Heart right ventricle (tissue), 16 donors: ENCODE measurements at regions not wholly inside any gene's neighbourhood (a gene's known extent, or its start where the extent isn't known, plus 50 kb on each side); places are given as distances from the start of the nearest gene placed in this dataset.

Experiments
- ATAC-seq, 8 donors: fragments of 200-7000 bp; cut with Tn5 transposase; one replicate each; pipeline ENCODE4 v1.9.1; 2020; ENCODE audit warnings: mild to moderate bottlenecking in 8 of 8, moderate library complexity in 8 of 8, moderate number of reproducible peaks in 1 of 8
- DNase-seq, 2 donors: peaks; one replicate each; pipeline ENCODE4 v3.0.0-alpha.2; 2020
- H3K27ac ChIP-seq, 10 donors: fragments of 200-600 bp; sonication (generic) in 2 of 10; one replicate each; pipeline versions ENCODE4 v1.5.0 to v1.8.0; 2020 to 2022; ENCODE audit warnings: mild to moderate bottlenecking in 3 of 10
- H3K27me3 ChIP-seq, 7 donors: fragments of 200-600 bp; one replicate each; pipeline ENCODE4 v1.8.0; 2021 to 2022; ENCODE audit warnings: mild to moderate bottlenecking in 2 of 7
- H3K36me3 ChIP-seq, 9 donors: fragments of 200-600 bp; sonication (generic) in 1 of 9; one replicate each; pipeline versions ENCODE4 v1.5.0 to v1.8.0; 2020 to 2022; ENCODE audit warnings: mild to moderate bottlenecking in 2 of 9
- H3K4me1 ChIP-seq, 9 donors: fragments of 200-600 bp; sonication (generic) in 1 of 9; one replicate each; pipeline versions ENCODE4 v1.5.0 to v1.8.0; 2020 to 2022; ENCODE audit warnings: mild to moderate bottlenecking in 4 of 9
- H3K4me3 ChIP-seq, 10 donors: fragments of 200-600 bp; sonication (generic) in 2 of 10; one replicate each; pipeline versions ENCODE4 v1.5.0 to v1.8.0; 2020 to 2022; ENCODE audit warnings: mild to moderate bottlenecking in 7 of 10, moderate library complexity in 2 of 10
- H3K9me3 ChIP-seq, 11 donors: fragments of 200-600 bp in 10 of 11; sonication (generic) in 2 of 11; one replicate each; pipeline versions ENCODE4 v1.5.0 to v1.8.0; 2013 to 2022; ENCODE audit warnings: mild to moderate bottlenecking in 2 of 11, control low read depth in 1 of 11, moderate library complexity in 1 of 11
- CTCF ChIP-seq, 9 donors: fragments of 200-600 bp; sonication (generic) in 2 of 9; IDR thresholded peaks; one replicate each; pipeline versions ENCODE4 v1.5.0 to v1.8.0; 2021 to 2022; ENCODE audit warnings: antibody characterized with exemption in 9 of 9, mild to moderate bottlenecking in 5 of 9, moderate library complexity in 1 of 9
- WGBS, 2 donors: extraction: QIAGEN DNeasy Blood & Tissue Kit; methylation state at CpG; one replicate each; pipeline ENCODE4 v1.1.7; 2013; ENCODE audit warnings: inconsistent platforms in 1 of 2; 5-methylcytosine and 5-hydroxymethylcytosine counted together
- intact Hi-C, 10 donors: fragments of 100-400 bp; cut with DNase I; formaldehyde crosslinking; loops; one replicate each; pipeline versions ENCODE4 v1.11.1 to v1.14.2; 2022
- donor health status: Arrhythmogenic right ventricular cardiomyopathy.
- donor health status: ischemic (EF 13 %, LVEDD 7.1; RV severe dilation, severe dysfunction).
- donor health status: healthy with polysubstance abuse.
- donor health status: DM: no; HTN: yes; CAD: no.
- donor health status: DM: no; HTN: no; CAD: no.
- donor health status: ischemic (EF 25% LVEDD 6.9; RV normal size, moderate dysfunction).
- donor health status: ischemic (EF 25% LVEDD 5.7; RV mildly dilated, moderate dysfunction).
- donor health status: healthy.
- donor health status: DM: yes; HTN: yes; CAD: no.
- donor health status: Ischemic cardiomyopathy.
- donor health status: ischemic (EF 35%, LVEDD 5.7; RV mildly dilated, moderate dysfunction).
- donor health status: nonischemic (EF 11% LVEDD 7.7; RV severe dilation, severe dysfunction).
- donor health status: DM: yes; HTN: yes; CAD: no.
- donor health status: PGD.
- donor health status: ischemic (EF 29% LVEDD 5.4; RV normal size, mild dysfunction).
- donor health status: nonischemic (EF 23%, LVEDD 6.1; RV moderate dilation, normal function).

DNA sequence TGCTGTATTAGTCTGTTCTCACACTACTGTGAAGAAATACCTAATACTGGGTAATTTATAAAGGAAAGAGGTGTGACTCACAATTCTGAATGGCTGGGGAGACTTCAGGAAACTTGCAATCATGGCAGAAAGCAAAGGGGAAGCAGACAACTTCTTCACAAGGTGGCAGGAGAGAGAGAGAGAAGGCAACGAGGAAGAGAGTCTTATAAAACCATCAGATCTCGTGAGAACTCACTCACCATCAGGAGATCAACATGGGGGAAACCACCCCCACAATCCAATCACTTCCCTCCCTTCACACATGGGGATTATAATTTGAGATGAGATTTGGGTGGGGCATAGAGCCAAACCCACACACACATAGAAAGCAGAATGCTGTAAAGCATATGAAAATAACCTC lies 896.2 kb downstream of the CDH11 start:
- no peaks in the 10 kb centered on the region for H3K36me3 ChIP-seq
- no peaks in the 10 kb centered on the region for H3K4me1 ChIP-seq
- peaks cover 0 to 28% (median 5%) of the 10 kb centered on the region in 11 donors for H3K9me3 ChIP-seq
- TF ChIP-seq CTCF (IDR thresholded peaks at IDR 0.05), result no peak
- H3K27me3 ChIP-seq, result no peaks in the 10 kb centered on the region
- no peak overlapping the region for H3K4me3 ChIP-seq
- no peak overlapping the region for H3K27ac ChIP-seq
- 68 to 69% methylated on average over 2 of the region's 2 CpGs for WGBS, 2 donors
- DNase-seq, result no peak
- intact Hi-C loops, result no loop called here
- no peak for ATAC-seq

DNA sequence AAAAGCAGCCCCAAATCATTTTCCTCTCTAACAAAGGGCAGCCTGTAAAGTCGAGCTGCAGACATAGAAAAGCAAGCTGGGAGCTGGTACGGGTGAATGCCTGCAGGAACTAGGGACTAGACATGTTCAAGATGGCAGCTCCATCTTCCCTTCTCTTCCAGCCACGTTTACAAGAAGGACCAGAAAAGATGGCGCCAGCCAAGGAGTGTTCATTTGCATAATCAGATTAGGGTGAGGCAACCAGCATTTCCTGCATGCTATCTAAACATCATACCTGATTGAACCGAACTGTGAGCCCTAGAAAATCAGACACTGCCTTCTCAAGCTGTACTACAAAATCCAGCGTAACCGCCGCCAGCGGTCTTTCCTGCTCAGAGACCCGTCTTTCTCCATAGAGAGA lies 896.8 kb downstream of the CDH11 start:
- DNase-seq (no peak), ATAC-seq (no peak)
- Histone ChIP-seq H3K27ac (no peak overlapping the region), H3K4me3 (no peak overlapping the region), H3K9me3 (peaks cover 0 to 22% (median 4%) of the 10 kb centered on the region in 11 donors), H3K36me3 (no peaks in the 10 kb centered on the region), H3K4me1 (no peaks in the 10 kb centered on the region), H3K27me3 (no peaks in the 10 kb centered on the region)
- WGBS, 2 donors, result 72 to 80% methylated on average over 10 of the region's 10 CpGs
- TF ChIP-seq CTCF (IDR thresholded peaks at IDR 0.05), result no peak
- intact Hi-C loops, result no loop called here

- no peaks in the 10 kb centered on the region for H3K4me1 ChIP-seq
- H3K4me3 ChIP-seq, result no peak overlapping the region
- no peaks in the 10 kb centered on the region for H3K36me3 ChIP-seq
These were observed 903.9 kb downstream of the CDH11 start for GRCh38 chr16:64217789-64218535.

DNA sequence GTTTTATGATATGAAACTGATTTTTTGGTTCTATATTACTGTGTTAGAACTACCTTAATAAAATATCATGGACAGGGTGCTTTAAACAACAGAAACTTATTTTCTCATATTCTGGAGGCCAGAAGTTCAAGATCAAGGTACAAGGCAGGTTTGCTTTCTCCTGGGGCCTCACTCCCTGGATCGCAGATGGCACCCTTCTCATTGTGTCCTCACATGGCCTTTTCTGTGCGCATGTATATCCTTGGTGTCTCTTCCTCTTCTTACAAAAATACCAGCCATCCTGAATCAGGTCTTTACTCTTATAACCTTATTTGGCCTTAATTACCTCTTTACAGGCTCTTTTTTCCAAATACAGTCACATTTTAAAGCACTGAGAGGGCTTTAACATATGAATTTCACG lies 906.1 kb downstream of the CDH11 start:
- Histone ChIP-seq H3K27me3 (no peaks in the 10 kb centered on the region), H3K4me1 (peaks cover 0 to 4% (median 0%) of the 10 kb centered on the region in 9 donors), H3K9me3 (no peaks in the 10 kb centered on the region), H3K36me3 (no peaks in the 10 kb centered on the region), H3K27ac (no peak overlapping the region), H3K4me3 (no peak overlapping the region)
- ATAC-seq (no peak), DNase-seq (no peak)
- intact Hi-C loops, result no loop called here
- TF ChIP-seq CTCF (IDR thresholded peaks at IDR 0.05), result no peak
- 91 to 93% methylated on average over 3 of the region's 3 CpGs for WGBS, 2 donors

More at GRCh38 chr16:64217789-64218535, 903.9 kb downstream of the CDH11 start:
- no peak for TF ChIP-seq CTCF (IDR thresholded peaks at IDR 0.05)
- 58 to 63% methylated on average over 4 of the region's 4 CpGs for whole genome bisulfite sequencing, 2 donors
- Histone ChIP-seq H3K27me3 (no peaks in the 10 kb centered on the region), H3K9me3 (no peaks in the 10 kb centered on the region), H3K27ac (no peak overlapping the region)
- DNase-seq (no peak), ATAC-seq (no peak)
- intact Hi-C loops, result no loop called here
